ENCODE measurements at regions not wholly inside any gene's neighbourhood (a gene's known extent, or its start where the extent isn't known, plus 50 kb on each side); places are given as distances from the start of the nearest gene placed in this dataset.

DNA sequence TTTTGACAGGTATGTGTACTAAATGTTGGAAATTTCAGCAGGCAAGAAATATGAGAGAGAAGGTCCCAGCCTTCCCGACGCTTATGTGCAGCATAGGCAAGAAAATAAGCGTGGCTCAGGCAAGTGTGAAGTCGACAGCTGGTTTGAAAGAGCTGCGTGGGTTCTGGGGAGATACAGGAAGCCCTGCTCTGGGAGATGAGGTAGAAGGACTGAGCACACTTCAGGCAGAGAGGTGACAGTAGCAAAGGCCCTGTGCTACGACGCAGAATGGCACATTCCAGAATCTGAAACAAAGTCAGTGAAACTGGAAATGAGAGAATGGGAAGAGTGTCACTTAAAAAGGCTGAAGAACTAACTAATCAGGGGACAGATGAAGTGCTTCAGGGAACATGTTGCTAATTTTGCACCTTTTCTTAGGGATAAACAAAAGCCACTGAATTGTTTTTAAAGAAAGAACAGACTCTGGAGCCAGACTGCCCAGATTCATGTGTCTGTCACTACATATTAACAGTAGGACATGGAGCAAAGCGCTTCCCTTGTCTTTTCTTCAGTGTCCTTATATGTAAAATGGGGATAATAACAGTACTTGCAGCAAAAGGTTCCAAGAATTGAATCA lies 160.1 kb downstream of the SPRY2 start:
- H4K20me1 ChIP-seq (ENCODE audit: insufficient read depth): no peaks in the 10 kb centered on the region
- no peaks in the 10 kb centered on the region for H3F3A ChIP-seq (ENCODE audit: insufficient read depth, low read depth)
- H3K4me3 ChIP-seq: no peak overlapping the region
- H3K27me3 ChIP-seq (ENCODE audit: insufficient read depth, low read depth): no peaks in the 10 kb centered on the region
- H3K9me2 ChIP-seq (ENCODE audit: insufficient read depth): no peaks in the 10 kb centered on the region
- no peaks in the 10 kb centered on the region for H3K36me3 ChIP-seq (ENCODE audit: low read depth)
- BruUV-seq (replicated peaks): no TSS peak
- TF ChIP-seq, protein P1, sequence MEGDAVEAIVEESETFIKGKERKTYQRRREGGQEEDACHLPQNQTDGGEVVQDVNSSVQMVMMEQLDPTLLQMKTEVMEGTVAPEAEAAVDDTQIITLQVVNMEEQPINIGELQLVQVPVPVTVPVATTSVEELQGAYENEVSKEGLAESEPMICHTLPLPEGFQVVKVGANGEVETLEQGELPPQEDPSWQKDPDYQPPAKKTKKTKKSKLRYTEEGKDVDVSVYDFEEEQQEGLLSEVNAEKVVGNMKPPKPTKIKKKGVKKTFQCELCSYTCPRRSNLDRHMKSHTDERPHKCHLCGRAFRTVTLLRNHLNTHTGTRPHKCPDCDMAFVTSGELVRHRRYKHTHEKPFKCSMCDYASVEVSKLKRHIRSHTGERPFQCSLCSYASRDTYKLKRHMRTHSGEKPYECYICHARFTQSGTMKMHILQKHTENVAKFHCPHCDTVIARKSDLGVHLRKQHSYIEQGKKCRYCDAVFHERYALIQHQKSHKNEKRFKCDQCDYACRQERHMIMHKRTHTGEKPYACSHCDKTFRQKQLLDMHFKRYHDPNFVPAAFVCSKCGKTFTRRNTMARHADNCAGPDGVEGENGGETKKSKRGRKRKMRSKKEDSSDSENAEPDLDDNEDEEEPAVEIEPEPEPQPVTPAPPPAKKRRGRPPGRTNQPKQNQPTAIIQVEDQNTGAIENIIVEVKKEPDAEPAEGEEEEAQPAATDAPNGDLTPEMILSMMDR (conservative IDR thresholded peaks at IDR 0.05): no peak
- no peak for TF ChIP-seq EZH2 (IDR thresholded peaks at IDR 0.05; ENCODE audit: low read depth)
- intact Hi-C loops (cut with micrococcal nuclease; ENCODE audit: unreplicated experiment): no loop called here
- ChIA-PET CTCF (no interaction called here), POLR2A (ENCODE audit: unreplicated experiment) (no interaction called here)
- no peak overlapping the region for H3K4me2 ChIP-seq
- H3K79me2 ChIP-seq (ENCODE audit: low read depth): no peaks in the 10 kb centered on the region
- no peaks in the 10 kb centered on the region for H3K9me3 ChIP-seq (ENCODE audit: insufficient read depth, low read depth)
- no peak for DNase-seq
- H2AFZ ChIP-seq: no peak overlapping the region
- no peak overlapping the region for H3K27ac ChIP-seq
- no peaks in the 10 kb centered on the region for H3K4me1 ChIP-seq (replicated peaks; ENCODE audit: insufficient read depth)

DNA sequence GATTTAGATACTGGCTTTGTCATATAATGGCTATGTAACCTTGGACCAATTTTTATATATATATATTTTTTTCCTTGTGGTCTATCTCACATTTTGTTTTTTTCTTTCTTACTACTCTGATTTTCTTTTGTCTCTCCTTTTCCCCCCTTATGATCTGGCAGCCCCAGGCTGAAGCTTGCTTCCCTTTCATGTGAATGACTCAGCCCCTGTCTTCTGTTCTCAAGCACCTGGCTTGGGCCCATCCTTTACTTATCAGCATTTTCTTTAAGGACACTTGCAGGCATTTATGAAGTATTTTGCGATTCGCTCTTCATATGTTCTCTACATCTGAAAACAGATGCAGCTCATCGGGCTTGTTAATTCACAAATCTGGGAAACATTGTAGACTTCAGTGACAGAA lies 163.6 kb downstream of the SPRY2 start:
- Histone ChIP-seq H3K4me3 (no peak overlapping the region), H3K4me2 (no peak overlapping the region), H3K27me3 (ENCODE audit: insufficient read depth, low read depth) (no peaks in the 10 kb centered on the region), H3K4me1 (replicated peaks; ENCODE audit: insufficient read depth) (no peaks in the 10 kb centered on the region), H3K9me2 (ENCODE audit: insufficient read depth) (no peaks in the 10 kb centered on the region), H3F3A (ENCODE audit: insufficient read depth, low read depth) (no peaks in the 10 kb centered on the region), H3K9me3 (ENCODE audit: insufficient read depth, low read depth) (no peaks in the 10 kb centered on the region), H4K20me1 (ENCODE audit: insufficient read depth) (no peaks in the 10 kb centered on the region), H3K27ac (no peak overlapping the region), H3K36me3 (ENCODE audit: low read depth) (no peaks in the 10 kb centered on the region), H2AFZ (no peak overlapping the region), H3K79me2 (ENCODE audit: low read depth) (no peaks in the 10 kb centered on the region)
- DNase-seq: no peak
- BruUV-seq (replicated peaks): no TSS peak
- ChIA-PET CTCF (no interaction called here), POLR2A (ENCODE audit: unreplicated experiment) (no interaction called here)
- TF ChIP-seq, protein P1 (conservative IDR thresholded peaks at IDR 0.05): no peak
- no peak for TF ChIP-seq EZH2 (IDR thresholded peaks at IDR 0.05; ENCODE audit: low read depth)
- intact Hi-C loops (cut with micrococcal nuclease; ENCODE audit: unreplicated experiment): no loop called here

DNA sequence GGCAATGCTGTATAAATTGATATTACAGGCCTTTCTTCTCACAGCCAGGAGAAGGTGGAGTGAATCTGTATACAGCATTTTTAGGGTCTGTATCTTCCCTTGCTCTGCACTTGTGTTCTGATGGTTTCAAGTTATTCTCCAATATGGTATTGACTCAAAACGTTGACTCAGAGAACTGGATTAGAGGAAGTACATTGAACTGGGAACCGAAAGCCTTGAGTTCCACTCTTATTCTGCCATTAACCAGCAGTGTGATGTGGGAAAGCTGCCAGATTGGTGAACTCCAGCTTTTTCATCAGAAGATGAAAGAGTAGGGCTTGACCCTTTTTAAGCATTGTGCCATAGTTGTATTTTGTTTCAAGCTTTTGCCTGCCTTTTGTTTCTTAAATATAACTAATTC lies 167.7 kb downstream of the SPRY2 start:
- H3K9me3 ChIP-seq (ENCODE audit: insufficient read depth, low read depth): no peaks in the 10 kb centered on the region; the same call in 1 of the 2 replicates
- no peaks in the 10 kb centered on the region for H3K36me3 ChIP-seq (ENCODE audit: low read depth)
- H3K4me3 ChIP-seq: no peak overlapping the region
- H3K4me1 ChIP-seq (replicated peaks; ENCODE audit: insufficient read depth): peaks cover 13% of the 10 kb centered on the region
- no peak overlapping the region for H3K4me2 ChIP-seq
- H3K27ac ChIP-seq: no peak overlapping the region
- BruUV-seq (replicated peaks): no TSS peak
- DNase-seq: no peak
- H2AFZ ChIP-seq: no peak overlapping the region
- no peaks in the 10 kb centered on the region for H3F3A ChIP-seq (ENCODE audit: insufficient read depth, low read depth)
- no peaks in the 10 kb centered on the region for H3K27me3 ChIP-seq (ENCODE audit: insufficient read depth, low read depth)
- TF ChIP-seq, protein P1 (conservative IDR thresholded peaks at IDR 0.05): no peak
- no peak for TF ChIP-seq EZH2 (IDR thresholded peaks at IDR 0.05; ENCODE audit: low read depth)
- H4K20me1 ChIP-seq (ENCODE audit: insufficient read depth): no peaks in the 10 kb centered on the region
- ChIA-PET POLR2A (ENCODE audit: unreplicated experiment) (no interaction called here), CTCF (no interaction called here)
- intact Hi-C loops (cut with micrococcal nuclease; ENCODE audit: unreplicated experiment): no loop called here
- no peaks in the 10 kb centered on the region for H3K9me2 ChIP-seq (ENCODE audit: insufficient read depth)
- H3K79me2 ChIP-seq (ENCODE audit: low read depth): no peaks in the 10 kb centered on the region
